GM12872 (cell line): ENCODE measurements at regions not wholly inside any gene's neighbourhood (a gene's known extent, or its start where the extent isn't known, plus 50 kb on each side); places are given as distances from the start of the nearest gene placed in this dataset.

Experiments used
- TF ChIP-seq, protein P1 (sequence below): IDR thresholded peaks from 3 replicates; pipeline ENCODE4 v1.5.1; 2011; ENCODE audit warnings: low read depth, mild to moderate bottlenecking, low read length, moderate library complexity; ENCODE audit not compliant: insufficient read depth

DNA sequence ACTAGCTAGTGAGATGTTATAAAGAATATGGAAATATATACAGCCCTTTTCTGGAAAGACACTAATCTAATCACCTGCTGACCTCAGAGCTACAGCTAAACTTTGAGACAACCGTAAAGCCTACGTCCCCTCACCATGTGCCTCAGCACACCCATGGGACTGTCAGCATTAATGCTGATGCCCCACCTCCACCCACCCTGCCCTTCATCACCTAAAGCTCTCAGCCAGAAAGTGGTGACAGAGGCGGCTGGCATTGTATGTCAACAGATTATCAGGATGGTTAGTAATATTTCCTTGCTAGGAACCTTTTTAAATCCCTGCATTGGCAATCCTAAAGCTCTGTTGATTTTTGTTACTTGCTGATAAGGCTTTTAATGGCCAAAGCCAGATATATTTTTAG lies 1177.9 kb downstream of the DIAPH3 start:
- TF ChIP-seq, protein P1, sequence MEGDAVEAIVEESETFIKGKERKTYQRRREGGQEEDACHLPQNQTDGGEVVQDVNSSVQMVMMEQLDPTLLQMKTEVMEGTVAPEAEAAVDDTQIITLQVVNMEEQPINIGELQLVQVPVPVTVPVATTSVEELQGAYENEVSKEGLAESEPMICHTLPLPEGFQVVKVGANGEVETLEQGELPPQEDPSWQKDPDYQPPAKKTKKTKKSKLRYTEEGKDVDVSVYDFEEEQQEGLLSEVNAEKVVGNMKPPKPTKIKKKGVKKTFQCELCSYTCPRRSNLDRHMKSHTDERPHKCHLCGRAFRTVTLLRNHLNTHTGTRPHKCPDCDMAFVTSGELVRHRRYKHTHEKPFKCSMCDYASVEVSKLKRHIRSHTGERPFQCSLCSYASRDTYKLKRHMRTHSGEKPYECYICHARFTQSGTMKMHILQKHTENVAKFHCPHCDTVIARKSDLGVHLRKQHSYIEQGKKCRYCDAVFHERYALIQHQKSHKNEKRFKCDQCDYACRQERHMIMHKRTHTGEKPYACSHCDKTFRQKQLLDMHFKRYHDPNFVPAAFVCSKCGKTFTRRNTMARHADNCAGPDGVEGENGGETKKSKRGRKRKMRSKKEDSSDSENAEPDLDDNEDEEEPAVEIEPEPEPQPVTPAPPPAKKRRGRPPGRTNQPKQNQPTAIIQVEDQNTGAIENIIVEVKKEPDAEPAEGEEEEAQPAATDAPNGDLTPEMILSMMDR = no peak

DNA sequence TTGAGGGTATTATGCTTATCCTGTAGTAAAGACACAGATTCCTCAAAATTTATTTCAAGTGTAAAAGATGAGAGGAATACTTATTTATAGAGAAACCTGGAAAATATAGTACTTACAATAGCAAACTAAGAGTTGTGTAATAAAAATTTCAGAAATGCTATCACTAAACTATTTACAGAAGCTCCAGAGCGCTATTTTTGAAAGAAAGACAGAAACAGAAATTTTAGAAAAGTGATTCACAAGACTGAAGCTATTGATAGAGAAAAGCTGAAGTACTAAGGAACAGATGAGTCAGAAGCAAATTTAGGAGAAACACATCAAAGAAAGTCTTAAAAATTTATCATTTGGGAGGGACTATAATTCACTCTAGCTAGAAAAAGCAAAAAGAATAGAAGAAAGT lies 1174.2 kb downstream of the DIAPH3 start:
- TF ChIP-seq, protein P1 = no peak

DNA sequence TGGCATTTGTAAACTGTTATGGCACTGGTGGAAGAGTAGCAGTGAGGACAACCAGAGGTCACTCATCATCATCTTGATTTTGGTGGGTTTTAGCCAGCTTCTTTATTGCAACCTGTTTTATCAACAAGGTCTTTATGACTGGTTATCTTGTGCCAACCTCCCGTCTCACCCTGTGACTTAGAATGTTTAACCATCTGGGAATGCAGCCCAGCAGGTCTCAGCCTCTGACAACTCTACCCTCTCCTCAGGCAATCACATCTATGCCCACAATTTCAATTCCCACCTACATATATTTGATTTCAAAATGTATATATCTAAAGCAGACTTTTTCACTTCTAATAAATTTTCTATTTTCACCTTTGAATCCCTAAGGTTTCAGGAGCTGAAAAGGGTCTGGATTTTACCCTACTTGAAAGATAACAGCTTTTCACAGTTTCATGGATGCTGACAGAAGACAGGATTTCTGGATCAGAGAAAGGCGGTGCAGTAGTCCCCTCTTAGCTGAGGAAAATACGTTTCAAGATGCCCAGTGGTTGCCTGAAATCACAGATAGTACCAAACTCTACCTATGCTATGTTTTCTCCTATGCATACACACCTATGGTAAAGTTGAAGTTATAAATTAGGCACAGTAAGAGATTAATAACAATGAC lies 1171.8 kb downstream of the DIAPH3 start:
- TF ChIP-seq, protein P1 = no peak

DNA sequence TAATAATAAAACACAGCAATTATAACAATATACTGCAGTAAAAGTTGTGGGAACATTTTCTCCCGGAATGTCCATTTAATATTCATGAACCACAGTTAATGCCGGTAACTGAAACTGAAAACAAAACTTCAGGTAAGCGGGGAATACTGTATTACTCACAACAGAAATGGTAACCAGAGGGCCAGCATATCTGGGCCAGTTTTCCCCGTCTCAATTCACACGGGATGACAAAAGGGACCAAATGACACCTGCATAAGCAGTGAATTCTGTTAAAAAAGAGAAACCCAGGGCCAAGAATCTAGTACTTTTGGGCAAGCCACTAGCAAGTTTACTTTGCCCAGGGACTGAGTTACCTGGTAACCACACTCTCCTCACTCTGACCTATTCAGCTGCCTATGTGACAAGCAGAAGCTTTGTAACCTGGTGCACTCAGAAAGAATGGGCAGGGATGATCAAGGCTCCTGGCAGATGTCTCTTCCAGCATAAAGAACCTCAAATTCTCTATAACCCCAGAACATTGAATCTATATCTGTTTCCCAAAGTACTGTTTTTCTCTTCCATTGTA lies 1171.2 kb downstream of the DIAPH3 start:
- TF ChIP-seq, protein P1 = no peak

DNA sequence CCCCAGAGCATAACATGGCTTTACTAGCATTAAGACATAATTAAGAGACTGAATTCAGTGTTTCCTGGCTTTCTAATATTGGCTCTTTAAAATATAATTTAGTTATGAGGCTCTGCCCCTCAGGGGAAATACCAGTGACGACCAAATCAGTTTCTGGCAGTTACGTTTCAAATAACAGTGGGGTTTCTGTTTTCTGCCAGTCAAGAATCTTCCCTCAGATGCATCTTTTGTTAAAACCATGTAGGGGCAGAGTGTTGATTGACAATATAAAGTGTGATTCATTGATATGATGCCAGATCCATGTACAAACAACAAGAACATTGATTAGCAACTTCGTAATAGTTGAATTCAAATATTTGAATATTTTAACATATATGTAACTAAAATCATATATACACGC lies 1169.7 kb downstream of the DIAPH3 start:
- TF ChIP-seq, protein P1 = no peak

DNA sequence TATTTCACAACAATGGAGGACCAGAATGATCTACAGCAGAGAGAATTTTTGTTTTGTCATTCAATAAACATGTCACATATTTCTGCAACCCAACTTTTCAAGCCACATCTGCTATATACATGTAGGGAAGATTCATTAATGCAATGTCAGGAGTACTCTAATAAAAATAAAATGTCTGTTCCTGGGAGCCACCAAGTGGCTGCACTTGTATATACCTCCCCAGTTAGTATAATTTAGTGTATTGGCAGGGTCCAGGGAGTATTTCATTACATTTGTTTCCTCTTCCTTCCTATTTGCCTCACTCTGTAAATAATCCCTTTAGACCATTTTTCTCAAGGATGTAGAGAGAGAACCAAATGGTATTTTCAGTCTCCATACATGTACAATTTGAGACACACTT lies 1169.0 kb downstream of the DIAPH3 start:
- TF ChIP-seq, protein P1 = no peak

DNA sequence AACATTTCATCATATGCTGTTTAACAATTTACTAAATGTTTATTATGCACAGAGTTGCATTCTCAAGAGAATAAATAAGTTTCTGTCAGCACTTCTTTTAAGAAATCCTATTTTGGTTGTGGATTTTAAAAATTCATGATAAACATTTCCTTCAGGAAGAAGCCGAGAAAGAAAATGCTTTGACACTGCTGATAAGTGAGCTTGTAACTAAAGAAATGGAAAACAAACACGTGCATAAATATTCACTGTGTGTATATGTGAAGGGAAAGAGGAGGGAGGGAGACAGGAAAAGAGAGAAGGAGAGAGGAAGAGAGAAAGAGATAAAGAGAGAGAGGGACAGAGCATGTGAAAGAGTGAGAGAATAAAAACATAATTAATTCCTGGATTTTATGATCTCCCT lies 1165.0 kb downstream of the DIAPH3 start:
- TF ChIP-seq, protein P1 = no peak
